ENCODE measurements at regions not wholly inside any gene's neighbourhood (a gene's known extent, or its start where the extent isn't known, plus 50 kb on each side); places are given as distances from the start of the nearest gene placed in this dataset.

DNA sequence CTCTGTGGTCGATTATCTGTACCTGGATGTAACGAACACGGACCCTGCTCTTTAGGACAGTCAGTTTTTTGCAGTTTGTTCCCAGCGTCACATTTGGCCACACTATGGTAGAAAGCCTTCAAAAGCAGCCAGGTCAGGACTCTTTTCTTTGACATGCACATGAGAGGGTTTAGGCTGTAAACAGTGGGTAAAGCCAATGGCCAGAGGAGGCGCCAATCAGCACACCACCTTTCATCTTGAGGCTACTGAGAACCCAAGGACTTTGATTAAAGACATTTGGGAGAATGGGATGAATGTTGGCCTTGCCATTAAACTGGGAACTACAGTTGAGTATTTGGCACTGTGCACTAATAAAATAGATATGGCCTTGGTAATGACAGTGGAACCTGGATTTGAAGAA is 225.9 kb downstream of the OXSM start:
- TF ChIP-seq, protein P1, sequence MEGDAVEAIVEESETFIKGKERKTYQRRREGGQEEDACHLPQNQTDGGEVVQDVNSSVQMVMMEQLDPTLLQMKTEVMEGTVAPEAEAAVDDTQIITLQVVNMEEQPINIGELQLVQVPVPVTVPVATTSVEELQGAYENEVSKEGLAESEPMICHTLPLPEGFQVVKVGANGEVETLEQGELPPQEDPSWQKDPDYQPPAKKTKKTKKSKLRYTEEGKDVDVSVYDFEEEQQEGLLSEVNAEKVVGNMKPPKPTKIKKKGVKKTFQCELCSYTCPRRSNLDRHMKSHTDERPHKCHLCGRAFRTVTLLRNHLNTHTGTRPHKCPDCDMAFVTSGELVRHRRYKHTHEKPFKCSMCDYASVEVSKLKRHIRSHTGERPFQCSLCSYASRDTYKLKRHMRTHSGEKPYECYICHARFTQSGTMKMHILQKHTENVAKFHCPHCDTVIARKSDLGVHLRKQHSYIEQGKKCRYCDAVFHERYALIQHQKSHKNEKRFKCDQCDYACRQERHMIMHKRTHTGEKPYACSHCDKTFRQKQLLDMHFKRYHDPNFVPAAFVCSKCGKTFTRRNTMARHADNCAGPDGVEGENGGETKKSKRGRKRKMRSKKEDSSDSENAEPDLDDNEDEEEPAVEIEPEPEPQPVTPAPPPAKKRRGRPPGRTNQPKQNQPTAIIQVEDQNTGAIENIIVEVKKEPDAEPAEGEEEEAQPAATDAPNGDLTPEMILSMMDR (IDR thresholded peaks at IDR 0.05), result no peak
- TF ChIP-seq POLR2A (IDR thresholded peaks at IDR 0.05), result no peak
